WTC11 (cell line): ENCODE measurements at regions not wholly inside any gene's neighbourhood (a gene's known extent, or its start where the extent isn't known, plus 50 kb on each side); places are given as distances from the start of the nearest gene placed in this dataset.

Experiments
- ATAC-seq: fragments of 200-7000 bp; cut with Tn5 transposase; 2 replicates; pipeline ENCODE4 v1.10.0; 2021; ENCODE audit warnings: mild to moderate bottlenecking, moderate library complexity
- CTCF ChIA-PET: fragments of 300-600 bp; sonication (Branson Sonifier 250); formaldehyde crosslinking; loops from one replicate; lab custom pipeline; 2021; ENCODE audit warnings: antibody characterized with exemption; lab: Charles Lee
- POLR2A ChIA-PET: fragments of 350-600 bp; sonication (Branson Sonifier 250); formaldehyde crosslinking; loops from one replicate; lab custom pipeline; 2021; ENCODE audit warnings: antibody characterized with exemption; lab: Charles Lee
- DNase-seq: peaks from one replicate; pipeline ENCODE4 v3.0.0; 2021; ENCODE audit warnings: low spot score
- H3K27ac Mint-ChIP-seq: 2 replicates; pipeline ENCODE4 v1.8.0; 2021; ENCODE audit warnings: mixed read lengths
- H3K27me3 Mint-ChIP-seq: 2 replicates; pipeline ENCODE4 v1.8.0; 2021; ENCODE audit warnings: low read depth, mild to moderate bottlenecking, moderate library complexity, mixed read lengths
- H3K36me3 Mint-ChIP-seq: 2 replicates; pipeline ENCODE4 v1.8.0; 2021; ENCODE audit warnings: mixed read lengths
- H3K4me1 Mint-ChIP-seq: 2 replicates; pipeline ENCODE4 v1.8.0; 2022; ENCODE audit warnings: mixed read lengths
- H3K4me3 Mint-ChIP-seq: 2 replicates; pipeline ENCODE4 v1.8.0; 2021; ENCODE audit warnings: mild to moderate bottlenecking, moderate library complexity, mixed read lengths
- H3K9me3 Mint-ChIP-seq: 2 replicates; pipeline ENCODE4 v1.8.0; 2021; ENCODE audit warnings: mixed read lengths
- CDX4 ChIP-seq: fragments of 250-450 bp; sonication (Bioruptor Pico); IDR thresholded peaks from 2 replicates; pipeline ENCODE4 v1.9.0; 2021; ENCODE audit warnings: moderate library complexity, mild to moderate bottlenecking, inconsistent platforms, borderline replicate concordance
- CREM ChIP-seq: sonication (generic); formaldehyde crosslinking; IDR thresholded peaks from 2 replicates; pipeline ENCODE4 v1.8.1; 2022; ENCODE audit warnings: mild to moderate bottlenecking, missing genetic modification reagents, moderate library complexity
- ELF4 ChIP-seq: sonication (generic); formaldehyde crosslinking; IDR thresholded peaks from 2 replicates; pipeline ENCODE4 v1.8.1; 2022; ENCODE audit warnings: low read depth, mild to moderate bottlenecking, moderate library complexity, missing genetic modification reagents
- EMX1 ChIP-seq: fragments of 250-450 bp; sonication (Bioruptor Pico); IDR thresholded peaks from 2 replicates; pipeline ENCODE4 v1.8.0; 2021; ENCODE audit warnings: mild to moderate bottlenecking
- GRHL2 ChIP-seq: fragments of 250-450 bp; sonication (Bioruptor Pico); IDR thresholded peaks from 2 replicates; pipeline ENCODE4 v1.8.0; 2022; ENCODE audit warnings: mild to moderate bottlenecking, moderate library complexity; ENCODE audit not compliant: insufficient replicate concordance, severe bottlenecking
- IRF2 ChIP-seq: sonication (generic); formaldehyde crosslinking; IDR thresholded peaks from 2 replicates; pipeline ENCODE4 v1.8.0; 2022; ENCODE audit warnings: low read depth, missing genetic modification reagents, borderline replicate concordance
- JAZF1 ChIP-seq: fragments of 250-450 bp; sonication (Bioruptor Pico); IDR thresholded peaks from 2 replicates; pipeline ENCODE4 v1.9.0; 2021; ENCODE audit warnings: moderate library complexity, mild to moderate bottlenecking, inconsistent platforms
- MAX ChIP-seq: sonication (generic); formaldehyde crosslinking; IDR thresholded peaks from 2 replicates; pipeline ENCODE4 v1.8.0; 2022; ENCODE audit warnings: mild to moderate bottlenecking, missing genetic modification reagents
- NFATC4 ChIP-seq: fragments of 250-450 bp; sonication (Bioruptor Pico); IDR thresholded peaks from 2 replicates; pipeline ENCODE4 v1.9.0; 2021; ENCODE audit warnings: mild to moderate bottlenecking
- OVOL2 ChIP-seq: fragments of 250-450 bp; sonication (Bioruptor Pico); IDR thresholded peaks from 2 replicates; pipeline ENCODE4 v1.9.0; 2021; ENCODE audit warnings: mild to moderate bottlenecking, borderline replicate concordance
- SOX15 ChIP-seq: fragments of 250-450 bp; sonication (Bioruptor Pico); IDR thresholded peaks from 2 replicates; pipeline ENCODE4 v1.9.0; 2021; ENCODE audit warnings: mild to moderate bottlenecking
- USF2 ChIP-seq: sonication (generic); formaldehyde crosslinking; IDR thresholded peaks from 2 replicates; pipeline ENCODE4 v1.8.1; 2023; ENCODE audit warnings: mild to moderate bottlenecking, missing genetic modification reagents, moderate library complexity
- ZMAT4 ChIP-seq: fragments of 250-450 bp; sonication (Bioruptor Pico); IDR thresholded peaks from 2 replicates; pipeline ENCODE4 v1.9.0; 2021; ENCODE audit warnings: mild to moderate bottlenecking
- ZNF263 ChIP-seq: sonication (generic); formaldehyde crosslinking; IDR thresholded peaks from 2 replicates; pipeline ENCODE4 v1.8.1; 2022; ENCODE audit warnings: low read depth, mild to moderate bottlenecking, moderate library complexity, missing genetic modification reagents
- ZNF317 ChIP-seq: sonication (generic); formaldehyde crosslinking; IDR thresholded peaks from 2 replicates; pipeline ENCODE4 v1.8.1; 2023; ENCODE audit warnings: low read depth, mild to moderate bottlenecking, moderate library complexity, missing genetic modification reagents, borderline replicate concordance
- ZNF512 ChIP-seq: sonication (generic); formaldehyde crosslinking; IDR thresholded peaks from 2 replicates; pipeline ENCODE4 v1.8.1; 2022; ENCODE audit warnings: missing genetic modification reagents, borderline replicate concordance
- TF ChIP-seq, protein P1 (sequence below): sonication (generic); formaldehyde crosslinking; IDR thresholded peaks from 2 replicates; pipeline ENCODE4 v1.8.1; 2022; ENCODE audit warnings: mild to moderate bottlenecking, moderate library complexity, missing genetic modification reagents
- TF ChIP-seq, protein P2 (sequence below): fragments of 250-450 bp; sonication (Bioruptor Pico); IDR thresholded peaks from 2 replicates; pipeline ENCODE4 v1.9.0; 2021; ENCODE audit warnings: mild to moderate bottlenecking

- POLR2A ChIA-PET = no interaction called here
- Mint-ChIP-seq H3K4me3 (no peak overlapping the region), H3K9me3 (no peaks in the 10 kb centered on the region)
- no peak for TF ChIP-seq NFATC4 (CRISPR knock-in tag)
- TF ChIP-seq, protein P1, sequence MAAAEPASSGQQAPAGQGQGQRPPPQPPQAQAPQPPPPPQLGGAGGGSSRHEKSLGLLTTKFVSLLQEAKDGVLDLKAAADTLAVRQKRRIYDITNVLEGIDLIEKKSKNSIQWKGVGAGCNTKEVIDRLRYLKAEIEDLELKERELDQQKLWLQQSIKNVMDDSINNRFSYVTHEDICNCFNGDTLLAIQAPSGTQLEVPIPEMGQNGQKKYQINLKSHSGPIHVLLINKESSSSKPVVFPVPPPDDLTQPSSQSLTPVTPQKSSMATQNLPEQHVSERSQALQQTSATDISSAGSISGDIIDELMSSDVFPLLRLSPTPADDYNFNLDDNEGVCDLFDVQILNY (CRISPR knock-in tag) = no peak
- no peak for TF ChIP-seq GRHL2 (CRISPR knock-in tag)
- TF ChIP-seq ZNF512 (CRISPR knock-in tag) = no peak
- no peak for TF ChIP-seq SOX15
- no peak for TF ChIP-seq OVOL2 (CRISPR knock-in tag)
- no peak for TF ChIP-seq JAZF1 (CRISPR knock-in tag)
- TF ChIP-seq, protein P2, sequence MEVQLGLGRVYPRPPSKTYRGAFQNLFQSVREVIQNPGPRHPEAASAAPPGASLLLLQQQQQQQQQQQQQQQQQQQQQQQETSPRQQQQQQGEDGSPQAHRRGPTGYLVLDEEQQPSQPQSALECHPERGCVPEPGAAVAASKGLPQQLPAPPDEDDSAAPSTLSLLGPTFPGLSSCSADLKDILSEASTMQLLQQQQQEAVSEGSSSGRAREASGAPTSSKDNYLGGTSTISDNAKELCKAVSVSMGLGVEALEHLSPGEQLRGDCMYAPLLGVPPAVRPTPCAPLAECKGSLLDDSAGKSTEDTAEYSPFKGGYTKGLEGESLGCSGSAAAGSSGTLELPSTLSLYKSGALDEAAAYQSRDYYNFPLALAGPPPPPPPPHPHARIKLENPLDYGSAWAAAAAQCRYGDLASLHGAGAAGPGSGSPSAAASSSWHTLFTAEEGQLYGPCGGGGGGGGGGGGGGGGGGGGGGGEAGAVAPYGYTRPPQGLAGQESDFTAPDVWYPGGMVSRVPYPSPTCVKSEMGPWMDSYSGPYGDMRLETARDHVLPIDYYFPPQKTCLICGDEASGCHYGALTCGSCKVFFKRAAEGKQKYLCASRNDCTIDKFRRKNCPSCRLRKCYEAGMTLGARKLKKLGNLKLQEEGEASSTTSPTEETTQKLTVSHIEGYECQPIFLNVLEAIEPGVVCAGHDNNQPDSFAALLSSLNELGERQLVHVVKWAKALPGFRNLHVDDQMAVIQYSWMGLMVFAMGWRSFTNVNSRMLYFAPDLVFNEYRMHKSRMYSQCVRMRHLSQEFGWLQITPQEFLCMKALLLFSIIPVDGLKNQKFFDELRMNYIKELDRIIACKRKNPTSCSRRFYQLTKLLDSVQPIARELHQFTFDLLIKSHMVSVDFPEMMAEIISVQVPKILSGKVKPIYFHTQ (CRISPR knock-in tag) = no peak
- no peak for TF ChIP-seq USF2 (CRISPR knock-in tag)
- no peak for TF ChIP-seq MAX (CRISPR knock-in tag)
- no peak for TF ChIP-seq ZMAT4 (CRISPR knock-in tag)
- TF ChIP-seq ZNF263 (CRISPR knock-in tag) = no peak
- TF ChIP-seq IRF2 (CRISPR knock-in tag) = no peak
- no peak for TF ChIP-seq EMX1
- no peak for TF ChIP-seq CDX4 (CRISPR knock-in tag)
- TF ChIP-seq ZNF317 (CRISPR knock-in tag) = no peak
- TF ChIP-seq ELF4 (CRISPR knock-in tag) = no peak
- TF ChIP-seq, all 79 proteins: peak for 0
- DNase-seq (no peak), ATAC-seq (no peak)
- CTCF ChIA-PET = no interaction called here
- no peaks in the 10 kb centered on the region for H3K36me3 Mint-ChIP-seq
- H3K27ac Mint-ChIP-seq = no peak overlapping the region
- no peaks in the 10 kb centered on the region for H3K27me3 Mint-ChIP-seq
- peaks cover 5% of the 10 kb centered on the region; the same call in 1 of the 2 replicates for H3K4me1 Mint-ChIP-seq
Observed at GRCh38 chr5:74111764-74112163, 485.8 kb downstream of the ARHGEF28 start.

GRCh38 chr5:74109344-74109743, 483.3 kb downstream of the ARHGEF28 start:
- DNase-seq = no peak

More at GRCh38 chr5:74109344-74109743, 483.3 kb downstream of the ARHGEF28 start:
- POLR2A ChIA-PET = interaction anchor here (0.6 kb wide), 1 partner anchor 283 kb away, joined by 6 read pairs; no protein-coding TSS in a partner anchor
- Mint-ChIP-seq H3K27ac (no peak overlapping the region), H3K36me3 (no peaks in the 10 kb centered on the region), H3K4me3 (no peak overlapping the region), H3K4me1 (peaks cover 5% of the 10 kb centered on the region; the same call in 1 of the 2 replicates), H3K9me3 (no peaks in the 10 kb centered on the region)
- peak; percentile 91 for ATAC-seq
- CTCF ChIA-PET = interaction anchor here (1.2 kb wide), 1 partner anchor 83 kb away, joined by 3 read pairs; no protein-coding TSS in a partner anchor
- TF ChIP-seq CDX4 (CRISPR knock-in tag) (no peak), CREM (CRISPR knock-in tag) (no peak)
- TF ChIP-seq, all 79 proteins: peak for 0
- no peaks in the 10 kb centered on the region for H3K27me3 Mint-ChIP-seq
